Bronchial epithelial cell (primary cell): ENCODE measurements at regions not wholly inside any gene's neighbourhood (a gene's known extent, or its start where the extent isn't known, plus 50 kb on each side); places are given as distances from the start of the nearest gene placed in this dataset.

Source experiments
- DNase-seq: peaks from one replicate; pipeline ENCODE4 v3.0.0-alpha.2; 2010; ENCODE audit warnings: low read depth
- FAIRE-seq: peaks from 2 replicates; lab custom pipeline; 2011; peaks lifted over from hg19 to GRCh38; lab: Jason Lieb, UNC
- H3K27me3 ChIP-seq: 2 replicates; pipeline ENCODE4 v1.5.1; 2011; ENCODE audit warnings: low read length; ENCODE audit not compliant: control insufficient read depth, insufficient read depth
- H3K36me3 ChIP-seq: 2 replicates; pipeline ENCODE4 v1.5.1; 2011; ENCODE audit warnings: low read length; ENCODE audit not compliant: control insufficient read depth, insufficient read depth
- H3K4me3 ChIP-seq: 2 replicates; pipeline ENCODE4 v1.5.1; 2011; ENCODE audit warnings: mild to moderate bottlenecking, low read depth, low read length, control low read depth
- CTCF ChIP-seq: IDR thresholded peaks from 2 replicates; pipeline ENCODE4 v1.5.1; 2011; ENCODE audit warnings: mild to moderate bottlenecking, moderate library complexity, low read length, control low read depth, inconsistent platforms; ENCODE audit not compliant: insufficient read depth, severe bottlenecking

- FAIRE-seq: no peak
- Histone ChIP-seq H3K27me3 (no peaks in the 10 kb centered on the region), H3K4me3 (no peak overlapping the region), H3K36me3 (no peaks in the 10 kb centered on the region)
- TF ChIP-seq CTCF: no peak
- DNase-seq: no peak
These were observed 1976.2 kb upstream of the IGFBP7 start for GRCh38 chr4:59086410-59086809.

- FAIRE-seq (no peak), DNase-seq (no peak)
- H3K27me3 ChIP-seq: no peaks in the 10 kb centered on the region
- no peak overlapping the region for H3K4me3 ChIP-seq
- no peak for TF ChIP-seq CTCF
- H3K36me3 ChIP-seq: no peaks in the 10 kb centered on the region
These were observed 1981.3 kb upstream of the IGFBP7 start for GRCh38 chr4:59091146-59092142.

- Histone ChIP-seq H3K36me3 (no peaks in the 10 kb centered on the region), H3K4me3 (no peak overlapping the region), H3K27me3 (no peaks in the 10 kb centered on the region)
- DNase-seq (no peak), FAIRE-seq (no peak)
- TF ChIP-seq CTCF: no peak
These were observed 1984.3 kb upstream of the IGFBP7 start for GRCh38 chr4:59094505-59094904.

GRCh38 chr4:59102311-59102710 lies 1992.1 kb upstream of the IGFBP7 start:
- Histone ChIP-seq H3K27me3 (no peaks in the 10 kb centered on the region), H3K36me3 (no peaks in the 10 kb centered on the region), H3K4me3 (no peak overlapping the region)
- no peak for TF ChIP-seq CTCF
- DNase-seq (no peak), FAIRE-seq (no peak)

GRCh38 chr4:59120287-59120814 lies 2010.2 kb upstream of the IGFBP7 start:
- TF ChIP-seq CTCF: no peak
- no peaks in the 10 kb centered on the region for H3K36me3 ChIP-seq
- H3K27me3 ChIP-seq: no peaks in the 10 kb centered on the region
- DNase-seq (no peak), FAIRE-seq (no peak)
- no peak overlapping the region for H3K4me3 ChIP-seq
